ENCODE measurements at regions not wholly inside any gene's neighbourhood (a gene's known extent, or its start where the extent isn't known, plus 50 kb on each side); places are given as distances from the start of the nearest gene placed in this dataset.

DNA sequence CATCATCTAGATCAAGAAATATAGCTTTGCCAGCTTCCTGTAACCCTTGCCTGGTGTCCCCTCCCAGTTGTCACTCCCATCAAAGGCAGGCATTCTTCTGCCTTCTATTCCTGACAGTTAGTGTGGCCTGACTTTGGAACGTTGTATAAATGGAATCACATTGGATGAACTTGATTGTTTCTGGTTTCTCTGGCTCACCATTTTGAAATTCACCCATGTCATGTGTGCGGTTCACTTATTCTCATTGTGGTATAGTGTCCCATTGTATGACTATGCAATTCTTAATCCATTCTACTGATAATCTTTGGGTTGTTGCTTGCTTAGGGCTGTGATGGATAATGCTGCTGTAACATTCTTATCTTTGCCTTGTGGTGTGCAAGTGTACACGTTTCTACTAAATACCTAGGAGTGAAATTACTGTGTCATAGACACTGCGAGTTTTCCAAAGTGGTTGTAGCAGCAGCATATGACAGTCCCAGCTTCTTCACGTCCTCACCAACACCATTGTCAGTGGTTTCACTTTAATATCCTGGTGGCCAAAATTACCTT is 73.2 kb downstream of the VEGFA start:
- WGBS, 2 donors, result 30 to 61% methylated on average over 5 of the region's 5 CpGs
- Histone ChIP-seq H3K9me3 (no peaks in the 10 kb centered on the region), H3K27ac (no peak overlapping the region), H3K36me3 (no peaks in the 10 kb centered on the region), H3K4me1 (no peaks in the 10 kb centered on the region), H3K27me3 (no peaks in the 10 kb centered on the region), H3K4me3 (no peak overlapping the region)
- no peak for TF ChIP-seq POLR2A (IDR thresholded peaks at IDR 0.05)
- TF ChIP-seq, protein P1, sequence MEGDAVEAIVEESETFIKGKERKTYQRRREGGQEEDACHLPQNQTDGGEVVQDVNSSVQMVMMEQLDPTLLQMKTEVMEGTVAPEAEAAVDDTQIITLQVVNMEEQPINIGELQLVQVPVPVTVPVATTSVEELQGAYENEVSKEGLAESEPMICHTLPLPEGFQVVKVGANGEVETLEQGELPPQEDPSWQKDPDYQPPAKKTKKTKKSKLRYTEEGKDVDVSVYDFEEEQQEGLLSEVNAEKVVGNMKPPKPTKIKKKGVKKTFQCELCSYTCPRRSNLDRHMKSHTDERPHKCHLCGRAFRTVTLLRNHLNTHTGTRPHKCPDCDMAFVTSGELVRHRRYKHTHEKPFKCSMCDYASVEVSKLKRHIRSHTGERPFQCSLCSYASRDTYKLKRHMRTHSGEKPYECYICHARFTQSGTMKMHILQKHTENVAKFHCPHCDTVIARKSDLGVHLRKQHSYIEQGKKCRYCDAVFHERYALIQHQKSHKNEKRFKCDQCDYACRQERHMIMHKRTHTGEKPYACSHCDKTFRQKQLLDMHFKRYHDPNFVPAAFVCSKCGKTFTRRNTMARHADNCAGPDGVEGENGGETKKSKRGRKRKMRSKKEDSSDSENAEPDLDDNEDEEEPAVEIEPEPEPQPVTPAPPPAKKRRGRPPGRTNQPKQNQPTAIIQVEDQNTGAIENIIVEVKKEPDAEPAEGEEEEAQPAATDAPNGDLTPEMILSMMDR (IDR thresholded peaks at IDR 0.05), result no peak
- TF ChIP-seq POLR2AphosphoS5 (IDR thresholded peaks at IDR 0.05), result no peak
- TF ChIP-seq EP300 (IDR thresholded peaks at IDR 0.05), result no peak
- intact Hi-C loops (cut with DNase I), result no loop called here
- DNase-seq, result no peak

DNA sequence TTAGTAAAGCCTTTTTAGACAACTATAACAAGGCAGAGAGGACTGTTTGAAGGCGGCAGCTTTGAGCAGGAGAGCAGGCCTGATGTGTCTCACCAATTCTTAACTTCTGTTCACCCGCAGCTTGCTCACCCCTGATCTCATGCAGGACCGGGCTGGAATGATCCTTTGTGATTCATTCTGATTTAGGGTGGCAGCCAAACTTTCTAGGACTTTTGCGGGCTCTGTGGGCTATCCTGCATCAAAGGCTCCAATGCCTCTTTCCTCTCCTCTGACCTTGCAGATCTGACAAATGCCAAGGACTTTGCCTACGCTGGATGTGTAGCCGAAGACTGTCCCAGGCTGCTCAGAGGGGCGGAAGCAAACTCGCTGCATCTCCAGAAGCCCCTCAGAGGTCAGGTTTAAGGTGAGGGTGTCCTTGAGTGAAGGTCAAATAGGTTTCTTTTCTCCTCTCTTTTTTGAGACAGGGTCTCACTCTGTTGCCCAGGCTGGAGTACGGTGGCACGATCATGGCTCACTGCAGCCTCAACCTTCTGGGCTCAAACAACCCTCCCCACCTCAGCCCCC is 72.3 kb downstream of the VEGFA start:
- Histone ChIP-seq H3K9me3 (no peaks in the 10 kb centered on the region), H3K36me3 (no peaks in the 10 kb centered on the region), H3K4me3 (no peak overlapping the region), H3K27ac (no peak overlapping the region), H3K27me3 (no peaks in the 10 kb centered on the region), H3K4me1 (no peaks in the 10 kb centered on the region)
- no peak for TF ChIP-seq POLR2A (IDR thresholded peaks at IDR 0.05)
- TF ChIP-seq, protein P1 (IDR thresholded peaks at IDR 0.05), result no peak
- TF ChIP-seq POLR2AphosphoS5 (IDR thresholded peaks at IDR 0.05), result no peak
- no peak for TF ChIP-seq EP300 (IDR thresholded peaks at IDR 0.05)
- WGBS, 2 donors, result 63 to 81% methylated on average over 10 of the region's 10 CpGs
- DNase-seq, result no peak
- intact Hi-C loops (cut with DNase I), result no loop called here

DNA sequence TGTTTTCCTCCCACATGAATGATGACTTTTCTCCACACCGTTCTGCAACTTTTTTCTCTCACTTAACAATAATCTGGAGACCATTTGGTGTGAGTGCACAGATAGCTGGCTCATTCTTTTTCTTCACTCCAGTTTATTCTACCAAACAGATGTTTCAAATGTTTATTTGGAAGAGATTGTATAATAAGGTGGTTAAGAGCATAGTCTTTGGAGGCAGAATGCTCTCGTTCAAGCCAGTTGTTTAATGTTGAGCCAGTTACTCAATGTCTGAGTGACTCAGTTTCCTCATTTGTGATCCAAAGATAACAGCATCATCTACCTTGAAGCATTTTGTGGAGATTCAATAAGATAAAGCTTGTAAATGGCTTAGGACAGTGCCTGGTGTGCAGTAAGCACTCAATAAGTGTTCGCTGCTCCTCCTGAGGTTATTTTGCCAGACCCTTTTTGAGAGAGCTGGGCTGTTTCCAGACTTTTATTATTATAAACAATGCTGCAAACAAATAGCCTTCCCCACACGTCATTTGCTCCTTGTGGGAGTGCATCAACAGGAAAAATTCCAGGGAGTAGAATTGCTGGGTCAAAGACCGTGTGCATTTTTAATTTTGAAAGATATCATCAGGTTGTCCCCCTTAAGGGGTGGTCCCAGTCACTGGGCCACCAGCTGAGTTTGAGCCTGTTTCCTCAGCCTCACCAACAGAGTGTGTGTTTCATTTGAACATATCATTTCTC is 70.6 kb downstream of the VEGFA start:
- no peaks in the 10 kb centered on the region for H3K27me3 ChIP-seq
- no peak overlapping the region for H3K4me3 ChIP-seq
- no peak for DNase-seq
- intact Hi-C loops (cut with DNase I), result no loop called here
- WGBS, 2 donors, result 54 to 63% methylated on average over 5 of the region's 5 CpGs
- TF ChIP-seq EP300 (IDR thresholded peaks at IDR 0.05), result no peak
- no peak for TF ChIP-seq POLR2A (IDR thresholded peaks at IDR 0.05)
- no peak for TF ChIP-seq POLR2AphosphoS5 (IDR thresholded peaks at IDR 0.05)
- TF ChIP-seq, protein P1 (IDR thresholded peaks at IDR 0.05), result no peak
- no peaks in the 10 kb centered on the region for H3K36me3 ChIP-seq
- no peaks in the 10 kb centered on the region for H3K4me1 ChIP-seq
- no peaks in the 10 kb centered on the region for H3K9me3 ChIP-seq
- H3K27ac ChIP-seq, result no peak overlapping the region

DNA sequence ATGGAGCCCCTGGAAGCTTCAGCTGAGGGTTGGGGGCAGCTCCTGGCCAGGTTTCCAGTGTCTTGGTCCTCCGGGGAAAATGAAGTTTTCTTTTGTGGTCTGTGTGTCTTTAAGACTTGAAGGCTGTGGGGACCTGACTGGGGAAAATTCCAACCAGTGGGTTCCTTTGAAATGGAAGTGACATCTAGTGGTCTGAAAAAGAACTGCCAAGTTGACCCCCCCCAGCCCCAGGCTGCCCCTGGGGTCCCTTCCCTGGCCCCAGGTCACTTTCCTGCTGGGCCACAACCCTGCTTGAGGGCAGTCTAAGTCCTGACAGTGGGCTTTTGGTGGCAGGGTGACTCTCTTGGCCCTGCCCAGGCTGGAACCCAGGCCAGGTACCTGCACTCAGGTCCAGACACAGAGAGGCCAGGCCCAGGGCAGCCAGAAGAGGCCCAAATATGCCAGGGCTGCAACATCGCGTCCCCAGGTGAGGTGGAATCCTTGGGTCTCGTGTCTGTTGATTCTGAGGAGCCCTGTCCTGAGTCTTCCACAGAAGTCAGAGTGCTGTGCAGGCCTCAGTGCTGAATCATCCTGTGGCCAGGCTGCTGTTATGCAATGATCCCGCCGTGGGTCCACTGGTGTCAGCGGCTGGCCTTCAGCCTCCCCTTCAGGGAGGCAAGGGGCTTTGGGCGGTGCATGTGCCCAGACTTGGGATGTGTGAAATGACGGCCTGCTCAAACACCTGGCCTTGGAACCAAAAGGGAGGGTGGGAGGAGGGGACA is 68.4 kb downstream of the VEGFA start:
- TF ChIP-seq, protein P1 (IDR thresholded peaks at IDR 0.05), result peak in 1 of 4 experiments; percentile 18
- TF ChIP-seq EP300 (IDR thresholded peaks at IDR 0.05), result no peak
- Histone ChIP-seq H3K9me3 (no peaks in the 10 kb centered on the region), H3K4me1 (no peaks in the 10 kb centered on the region), H3K27me3 (no peaks in the 10 kb centered on the region), H3K4me3 (no peak overlapping the region), H3K27ac (no peak overlapping the region), H3K36me3 (no peaks in the 10 kb centered on the region)
- intact Hi-C loops (cut with DNase I), result no loop called here
- peak; percentile 70 for DNase-seq
- WGBS, 2 donors, result 60 to 66% methylated on average over 9 of the region's 9 CpGs

Data from sigmoid colon (tissue), 6 donors.